ENCODE measurements at regions not wholly inside any gene's neighbourhood (a gene's known extent, or its start where the extent isn't known, plus 50 kb on each side); places are given as distances from the start of the nearest gene placed in this dataset.
A peak's percentile ranks its signal among the peaks of the same experiment; 100 is the strongest.

DNA sequence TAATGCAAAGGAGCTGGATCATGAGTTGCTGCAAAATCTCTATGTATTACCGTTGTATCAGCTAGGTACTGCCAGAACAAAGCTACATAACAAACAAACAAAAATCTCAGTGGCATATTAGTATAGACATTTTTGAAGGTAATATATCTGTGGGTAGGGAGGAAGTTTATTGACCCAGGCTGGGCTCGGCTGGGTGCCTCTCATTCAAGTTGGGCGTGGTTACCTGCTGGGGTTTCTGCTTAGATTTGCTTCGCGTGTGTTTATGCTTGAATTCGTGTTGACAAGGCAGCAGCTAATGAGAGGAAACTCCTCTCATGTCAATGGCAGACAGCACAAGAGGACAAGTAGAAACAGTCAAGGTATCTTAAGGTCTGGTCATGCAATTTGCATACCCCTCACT lies 520.7 kb downstream of the SOX5 start:
- Histone ChIP-seq H3K79me2 (ENCODE audit: control insufficient read depth, insufficient read depth, low read length) (no peaks in the 10 kb centered on the region), H3K9ac (ENCODE audit: low read length) (no peak overlapping the region), H3K23ac (ENCODE audit: low read length) (no peak overlapping the region), H3K79me1 (ENCODE audit: low read length) (no peaks in the 10 kb centered on the region), H4K5ac (ENCODE audit: low read length) (no peak overlapping the region), H3K36me3 (ENCODE audit: control insufficient read depth, insufficient read depth, low read length) (no peaks in the 10 kb centered on the region), H3K56ac (ENCODE audit: low read length) (no peak overlapping the region), H4K8ac (ENCODE audit: low read depth, low read length) (no peak overlapping the region), H2BK120ac (ENCODE audit: low read depth, low read length) (no peak overlapping the region), H2AK5ac (ENCODE audit: low read length) (no peak overlapping the region), H3K4me1 (ENCODE audit: control insufficient read depth, low read depth, low read length) (peaks cover 3% of the 10 kb centered on the region), H2BK15ac (replicated peaks; ENCODE audit: low read depth) (no peak overlapping the region), H3K4ac (ENCODE audit: low read depth, low read length) (no peak overlapping the region), H3K27ac (ENCODE audit: low read depth, low read length) (no peak overlapping the region), H3K27me3 (ENCODE audit: insufficient read depth, low read length, poor library complexity) (no peaks in the 10 kb centered on the region), H3K4me3 (ENCODE audit: low read length) (no peak overlapping the region), H3K4me2 (ENCODE audit: low read length) (no peak overlapping the region), H2BK5ac (ENCODE audit: low read length) (no peak overlapping the region), H3K18ac (ENCODE audit: low read length) (no peak overlapping the region)
- WGBS (ENCODE audit: extremely low coverage, insufficient coverage, low lambda C conversion rate), result no CpG with 5 or more reads among the region's 6 CpGs
- DNase-seq, result no peak

DNA sequence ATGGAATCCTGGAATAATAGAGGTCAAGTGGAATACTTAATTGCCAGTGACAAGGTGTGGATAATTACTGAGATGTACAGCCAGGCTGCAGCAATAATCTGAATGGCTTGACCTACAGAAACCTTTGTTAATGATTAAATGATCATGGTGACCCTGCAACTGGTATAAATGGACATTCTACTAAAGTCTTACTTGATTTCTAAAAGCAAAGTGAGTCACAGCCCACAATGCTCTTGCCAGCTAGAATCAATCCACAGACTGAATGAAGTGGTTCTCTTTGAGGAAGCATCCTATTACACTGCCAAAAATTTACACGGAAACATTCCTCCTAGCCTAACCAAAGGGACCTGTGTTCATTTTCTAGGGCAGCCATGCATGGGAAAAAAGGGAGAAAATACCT lies 518.5 kb downstream of the SOX5 start:
- DNase-seq, result no peak
- no peak overlapping the region for H2AK5ac ChIP-seq (ENCODE audit: low read length)
- H3K23ac ChIP-seq (ENCODE audit: low read length), result no peak overlapping the region
- no CpG with 5 or more reads among the region's 1 CpG for WGBS (ENCODE audit: extremely low coverage, insufficient coverage, low lambda C conversion rate)
- H4K5ac ChIP-seq (ENCODE audit: low read length), result no peak overlapping the region
- no peak overlapping the region for H3K56ac ChIP-seq (ENCODE audit: low read length)
- H3K4ac ChIP-seq (ENCODE audit: low read depth, low read length), result no peak overlapping the region
- no peak overlapping the region for H3K4me2 ChIP-seq (ENCODE audit: low read length)
- no peak overlapping the region for H2BK120ac ChIP-seq (ENCODE audit: low read depth, low read length)
- H3K27me3 ChIP-seq (ENCODE audit: insufficient read depth, low read length, poor library complexity), result no peaks in the 10 kb centered on the region
- no peak overlapping the region for H2BK5ac ChIP-seq (ENCODE audit: low read length)
- no peak overlapping the region for H4K8ac ChIP-seq (ENCODE audit: low read depth, low read length)
- H3K79me1 ChIP-seq (ENCODE audit: low read length), result no peaks in the 10 kb centered on the region
- no peak overlapping the region for H3K4me3 ChIP-seq (ENCODE audit: low read length)
- H3K4me1 ChIP-seq (ENCODE audit: control insufficient read depth, low read depth, low read length), result peaks cover 3% of the 10 kb centered on the region
- H3K36me3 ChIP-seq (ENCODE audit: control insufficient read depth, insufficient read depth, low read length), result no peaks in the 10 kb centered on the region
- peak overlapping the region; percentile 11 for H2BK15ac ChIP-seq (replicated peaks; ENCODE audit: low read depth)
- no peaks in the 10 kb centered on the region for H3K79me2 ChIP-seq (ENCODE audit: control insufficient read depth, insufficient read depth, low read length)
- no peak overlapping the region for H3K9ac ChIP-seq (ENCODE audit: low read length)
- no peak overlapping the region for H3K27ac ChIP-seq (ENCODE audit: low read depth, low read length)
- no peak overlapping the region for H3K18ac ChIP-seq (ENCODE audit: low read length)

DNA sequence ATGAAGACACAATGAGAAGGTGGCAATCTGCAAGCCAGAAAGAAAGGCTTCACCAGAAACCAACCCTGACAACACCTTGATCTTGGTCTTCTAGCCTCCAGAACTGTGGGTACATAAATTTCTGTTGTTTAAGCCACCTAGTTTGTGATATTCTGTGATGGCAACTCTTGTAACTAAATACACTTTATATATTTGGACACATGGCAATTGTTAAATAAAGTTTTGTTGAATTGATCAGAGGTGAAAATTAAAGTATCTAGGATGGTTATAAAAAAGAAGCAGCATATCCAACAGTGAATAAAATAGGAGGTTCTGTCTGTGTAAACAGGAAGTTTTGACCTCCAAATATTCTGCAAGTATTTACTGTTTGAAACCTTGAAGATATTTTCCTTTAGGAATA lies 516.3 kb downstream of the SOX5 start:
- no peak overlapping the region for H3K18ac ChIP-seq (ENCODE audit: low read length)
- no peaks in the 10 kb centered on the region for H3K79me1 ChIP-seq (ENCODE audit: low read length)
- no peak overlapping the region for H3K9ac ChIP-seq (ENCODE audit: low read length)
- no peak overlapping the region for H3K4me2 ChIP-seq (ENCODE audit: low read length)
- no peaks in the 10 kb centered on the region for H3K79me2 ChIP-seq (ENCODE audit: control insufficient read depth, insufficient read depth, low read length)
- H2AK5ac ChIP-seq (ENCODE audit: low read length), result no peak overlapping the region
- no peak overlapping the region for H3K23ac ChIP-seq (ENCODE audit: low read length)
- H3K4ac ChIP-seq (ENCODE audit: low read depth, low read length), result no peak overlapping the region
- peaks cover 3% of the 10 kb centered on the region for H3K4me1 ChIP-seq (ENCODE audit: control insufficient read depth, low read depth, low read length)
- H2BK120ac ChIP-seq (ENCODE audit: low read depth, low read length), result no peak overlapping the region
- no peaks in the 10 kb centered on the region for H3K27me3 ChIP-seq (ENCODE audit: insufficient read depth, low read length, poor library complexity)
- no peak overlapping the region for H4K8ac ChIP-seq (ENCODE audit: low read depth, low read length)
- H4K5ac ChIP-seq (ENCODE audit: low read length), result no peak overlapping the region
- H3K4me3 ChIP-seq (ENCODE audit: low read length), result no peak overlapping the region
- DNase-seq, result no peak
- H3K36me3 ChIP-seq (ENCODE audit: control insufficient read depth, insufficient read depth, low read length), result no peaks in the 10 kb centered on the region
- no peak overlapping the region for H2BK15ac ChIP-seq (replicated peaks; ENCODE audit: low read depth)
- no peak overlapping the region for H2BK5ac ChIP-seq (ENCODE audit: low read length)
- no peak overlapping the region for H3K27ac ChIP-seq (ENCODE audit: low read depth, low read length)
- no peak overlapping the region for H3K56ac ChIP-seq (ENCODE audit: low read length)

DNA sequence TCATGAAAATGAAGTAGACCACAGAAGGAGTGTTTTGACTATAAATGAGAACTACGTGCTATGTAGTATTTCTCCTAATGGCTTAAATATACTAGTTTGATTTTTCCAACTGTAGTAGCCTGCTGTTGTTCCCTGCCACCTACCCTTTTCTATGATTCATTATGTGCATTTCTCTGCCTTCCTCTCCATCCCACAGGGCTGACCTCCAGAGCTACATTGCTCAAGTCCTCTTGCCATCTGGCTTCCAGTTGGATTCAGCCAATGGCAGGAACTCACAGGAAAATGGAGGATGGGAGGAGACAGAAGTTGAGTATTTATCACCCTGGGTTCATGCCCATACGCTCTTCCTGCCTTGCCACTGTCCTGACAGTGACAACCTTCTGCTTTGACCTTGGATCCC lies 515.3 kb downstream of the SOX5 start:
- Histone ChIP-seq H3K56ac (ENCODE audit: low read length) (no peak overlapping the region), H3K9ac (ENCODE audit: low read length) (no peak overlapping the region), H3K4me2 (ENCODE audit: low read length) (no peak overlapping the region), H3K23ac (ENCODE audit: low read length) (no peak overlapping the region), H3K4me3 (ENCODE audit: low read length) (no peak overlapping the region), H2BK5ac (ENCODE audit: low read length) (no peak overlapping the region), H3K36me3 (ENCODE audit: control insufficient read depth, insufficient read depth, low read length) (no peaks in the 10 kb centered on the region), H4K5ac (ENCODE audit: low read length) (no peak overlapping the region), H2AK5ac (ENCODE audit: low read length) (no peak overlapping the region), H3K27me3 (ENCODE audit: insufficient read depth, low read length, poor library complexity) (no peaks in the 10 kb centered on the region), H4K8ac (ENCODE audit: low read depth, low read length) (no peak overlapping the region), H3K79me2 (ENCODE audit: control insufficient read depth, insufficient read depth, low read length) (no peaks in the 10 kb centered on the region), H3K18ac (ENCODE audit: low read length) (no peak overlapping the region), H3K79me1 (ENCODE audit: low read length) (no peaks in the 10 kb centered on the region), H3K27ac (ENCODE audit: low read depth, low read length) (no peak overlapping the region), H2BK120ac (ENCODE audit: low read depth, low read length) (no peak overlapping the region), H2BK15ac (replicated peaks; ENCODE audit: low read depth) (no peak overlapping the region), H3K4me1 (ENCODE audit: control insufficient read depth, low read depth, low read length) (no peaks in the 10 kb centered on the region), H3K4ac (ENCODE audit: low read depth, low read length) (no peak overlapping the region)
- WGBS (ENCODE audit: extremely low coverage, insufficient coverage, low lambda C conversion rate), result no CpG with 5 or more reads among the region's 2 CpGs
- no peak for DNase-seq

DNA sequence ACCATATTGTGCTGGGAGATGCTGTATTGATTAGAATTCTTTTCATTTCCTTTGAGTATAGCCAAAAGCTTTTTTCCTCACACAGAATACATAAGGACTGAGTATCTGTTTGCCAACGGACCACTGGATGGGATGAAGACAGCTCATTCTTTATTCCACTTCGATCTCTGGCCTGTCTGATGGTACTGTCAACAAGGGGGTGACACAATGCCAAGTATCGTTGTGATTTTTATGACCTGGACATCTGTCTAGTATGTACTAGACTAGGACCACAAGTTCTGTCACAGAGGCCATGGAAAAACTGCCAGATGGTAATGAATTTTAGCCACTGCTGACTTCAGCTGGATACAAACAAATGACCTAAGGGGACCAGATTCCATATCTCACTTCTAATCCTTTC lies 502.7 kb downstream of the SOX5 start:
- Histone ChIP-seq H2BK120ac (ENCODE audit: low read depth, low read length) (no peak overlapping the region), H3K27ac (ENCODE audit: low read depth, low read length) (no peak overlapping the region), H3K27me3 (ENCODE audit: insufficient read depth, low read length, poor library complexity) (no peaks in the 10 kb centered on the region), H3K18ac (ENCODE audit: low read length) (no peak overlapping the region), H3K79me1 (ENCODE audit: low read length) (no peaks in the 10 kb centered on the region), H2BK5ac (ENCODE audit: low read length) (no peak overlapping the region), H4K5ac (ENCODE audit: low read length) (no peak overlapping the region), H2AK5ac (ENCODE audit: low read length) (no peak overlapping the region), H3K4me3 (ENCODE audit: low read length) (no peak overlapping the region), H3K4me2 (ENCODE audit: low read length) (no peak overlapping the region), H4K8ac (ENCODE audit: low read depth, low read length) (no peak overlapping the region), H3K4me1 (ENCODE audit: control insufficient read depth, low read depth, low read length) (no peaks in the 10 kb centered on the region), H2BK15ac (replicated peaks; ENCODE audit: low read depth) (no peak overlapping the region), H3K23ac (ENCODE audit: low read length) (no peak overlapping the region), H3K9ac (ENCODE audit: low read length) (no peak overlapping the region), H3K36me3 (ENCODE audit: control insufficient read depth, insufficient read depth, low read length) (no peaks in the 10 kb centered on the region), H3K79me2 (ENCODE audit: control insufficient read depth, insufficient read depth, low read length) (no peaks in the 10 kb centered on the region), H3K56ac (ENCODE audit: low read length) (no peak overlapping the region), H3K4ac (ENCODE audit: low read depth, low read length) (no peak overlapping the region)
- no peak for DNase-seq
- WGBS (ENCODE audit: extremely low coverage, insufficient coverage, low lambda C conversion rate), result no CpG with 5 or more reads among the region's 3 CpGs

DNA sequence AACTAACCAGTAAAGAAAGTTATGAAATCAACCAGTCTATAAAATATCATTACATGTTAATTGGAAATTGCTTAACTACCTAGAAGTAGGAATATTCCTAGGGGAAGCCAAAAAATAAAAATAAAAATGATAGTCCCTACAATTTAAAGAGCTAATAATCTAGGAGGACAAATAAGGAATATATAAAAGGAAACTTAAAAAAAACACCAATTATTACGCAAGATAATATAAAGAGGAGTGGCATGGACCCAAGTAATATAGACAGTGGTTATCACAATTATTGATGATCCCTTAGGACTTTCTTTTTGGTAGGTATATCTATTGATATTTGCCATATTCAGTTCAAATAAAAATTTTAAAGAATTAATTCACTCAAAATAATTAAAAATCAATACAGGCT lies 498.7 kb downstream of the SOX5 start:
- no peak overlapping the region for H3K9ac ChIP-seq (ENCODE audit: low read length)
- H3K4me2 ChIP-seq (ENCODE audit: low read length), result no peak overlapping the region
- no peaks in the 10 kb centered on the region for H3K79me1 ChIP-seq (ENCODE audit: low read length)
- no peak overlapping the region for H4K8ac ChIP-seq (ENCODE audit: low read depth, low read length)
- H3K79me2 ChIP-seq (ENCODE audit: control insufficient read depth, insufficient read depth, low read length), result no peaks in the 10 kb centered on the region
- no peak overlapping the region for H2BK5ac ChIP-seq (ENCODE audit: low read length)
- H3K18ac ChIP-seq (ENCODE audit: low read length), result no peak overlapping the region
- no peak overlapping the region for H2AK5ac ChIP-seq (ENCODE audit: low read length)
- WGBS (ENCODE audit: extremely low coverage, insufficient coverage, low lambda C conversion rate), result no CpG with 5 or more reads among the region's 1 CpG
- no peak overlapping the region for H2BK15ac ChIP-seq (replicated peaks; ENCODE audit: low read depth)
- H3K56ac ChIP-seq (ENCODE audit: low read length), result no peak overlapping the region
- no peak overlapping the region for H3K4ac ChIP-seq (ENCODE audit: low read depth, low read length)
- no peak overlapping the region for H4K5ac ChIP-seq (ENCODE audit: low read length)
- no peak overlapping the region for H2BK120ac ChIP-seq (ENCODE audit: low read depth, low read length)
- no peak overlapping the region for H3K27ac ChIP-seq (ENCODE audit: low read depth, low read length)
- DNase-seq, result no peak
- H3K27me3 ChIP-seq (ENCODE audit: insufficient read depth, low read length, poor library complexity), result no peaks in the 10 kb centered on the region
- H3K4me1 ChIP-seq (ENCODE audit: control insufficient read depth, low read depth, low read length), result no peaks in the 10 kb centered on the region
- H3K4me3 ChIP-seq (ENCODE audit: low read length), result no peak overlapping the region
- H3K23ac ChIP-seq (ENCODE audit: low read length), result no peak overlapping the region
- H3K36me3 ChIP-seq (ENCODE audit: control insufficient read depth, insufficient read depth, low read length), result no peaks in the 10 kb centered on the region

All from mesendoderm (in vitro differentiated cells).